Astrocyte (in vitro differentiated cells and primary cell): ENCODE measurements at regions not wholly inside any gene's neighbourhood (a gene's known extent, or its start where the extent isn't known, plus 50 kb on each side); places are given as distances from the start of the nearest gene placed in this dataset.

Experiments used
- CTCF ChIP-seq: IDR thresholded peaks from 2 replicates; pipeline ENCODE4 v1.5.1; 2011; ENCODE audit warnings: low read depth, mild to moderate bottlenecking, inconsistent platforms, low read length, moderate library complexity; ENCODE audit not compliant: insufficient read depth
- EZH2 ChIP-seq: IDR thresholded peaks from 2 replicates; pipeline ENCODE4 v1.6.1; 2012; ENCODE audit warnings: mild to moderate bottlenecking, low read length, inconsistent platforms; ENCODE audit not compliant: insufficient read depth

GRCh38 chr4:156158747-156159146 is 205.1 kb upstream of the CTSO start:
- TF ChIP-seq CTCF = no peak
- TF ChIP-seq EZH2 = no peak
